ENCODE measurements at regions not wholly inside any gene's neighbourhood (a gene's known extent, or its start where the extent isn't known, plus 50 kb on each side); places are given as distances from the start of the nearest gene placed in this dataset.

DNA sequence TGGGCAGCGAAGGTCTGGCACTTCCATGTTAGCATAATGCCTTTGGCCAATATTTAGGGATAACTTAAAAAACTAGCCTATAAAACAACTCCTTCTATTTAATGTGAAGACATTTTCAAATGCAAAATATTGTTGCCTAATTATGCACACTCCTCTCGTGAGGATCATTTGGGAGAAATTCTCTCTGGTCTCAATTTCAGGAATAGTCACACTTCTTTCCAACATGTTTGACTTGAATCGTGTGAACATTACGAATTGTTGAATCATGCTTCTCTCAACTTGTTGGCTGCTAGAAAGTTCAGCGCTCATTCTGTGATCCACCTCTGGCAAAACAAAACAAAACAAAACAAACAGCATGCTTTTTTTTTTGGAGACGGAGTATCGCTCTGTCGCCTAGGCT, 313.2 kb downstream of the SEC23A start:
- TF ChIP-seq, protein P1, sequence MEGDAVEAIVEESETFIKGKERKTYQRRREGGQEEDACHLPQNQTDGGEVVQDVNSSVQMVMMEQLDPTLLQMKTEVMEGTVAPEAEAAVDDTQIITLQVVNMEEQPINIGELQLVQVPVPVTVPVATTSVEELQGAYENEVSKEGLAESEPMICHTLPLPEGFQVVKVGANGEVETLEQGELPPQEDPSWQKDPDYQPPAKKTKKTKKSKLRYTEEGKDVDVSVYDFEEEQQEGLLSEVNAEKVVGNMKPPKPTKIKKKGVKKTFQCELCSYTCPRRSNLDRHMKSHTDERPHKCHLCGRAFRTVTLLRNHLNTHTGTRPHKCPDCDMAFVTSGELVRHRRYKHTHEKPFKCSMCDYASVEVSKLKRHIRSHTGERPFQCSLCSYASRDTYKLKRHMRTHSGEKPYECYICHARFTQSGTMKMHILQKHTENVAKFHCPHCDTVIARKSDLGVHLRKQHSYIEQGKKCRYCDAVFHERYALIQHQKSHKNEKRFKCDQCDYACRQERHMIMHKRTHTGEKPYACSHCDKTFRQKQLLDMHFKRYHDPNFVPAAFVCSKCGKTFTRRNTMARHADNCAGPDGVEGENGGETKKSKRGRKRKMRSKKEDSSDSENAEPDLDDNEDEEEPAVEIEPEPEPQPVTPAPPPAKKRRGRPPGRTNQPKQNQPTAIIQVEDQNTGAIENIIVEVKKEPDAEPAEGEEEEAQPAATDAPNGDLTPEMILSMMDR (IDR thresholded peaks at IDR 0.05), result no peak
- no peak for TF ChIP-seq EZH2 (IDR thresholded peaks at IDR 0.05)

Data from neural progenitor cell (in vitro differentiated cells).